GM12801 (cell line): ENCODE measurements at regions not wholly inside any gene's neighbourhood (a gene's known extent, or its start where the extent isn't known, plus 50 kb on each side); places are given as distances from the start of the nearest gene placed in this dataset.
A peak's percentile ranks its signal among the peaks of the same experiment; 100 is the strongest.

Experiments
- TF ChIP-seq, protein P1 (sequence below): IDR thresholded peaks from one replicate; pipeline ENCODE4 v1.5.1; 2011; ENCODE audit warnings: control low read depth; ENCODE audit not compliant: insufficient read length; ENCODE audit errors: extremely low read depth

DNA sequence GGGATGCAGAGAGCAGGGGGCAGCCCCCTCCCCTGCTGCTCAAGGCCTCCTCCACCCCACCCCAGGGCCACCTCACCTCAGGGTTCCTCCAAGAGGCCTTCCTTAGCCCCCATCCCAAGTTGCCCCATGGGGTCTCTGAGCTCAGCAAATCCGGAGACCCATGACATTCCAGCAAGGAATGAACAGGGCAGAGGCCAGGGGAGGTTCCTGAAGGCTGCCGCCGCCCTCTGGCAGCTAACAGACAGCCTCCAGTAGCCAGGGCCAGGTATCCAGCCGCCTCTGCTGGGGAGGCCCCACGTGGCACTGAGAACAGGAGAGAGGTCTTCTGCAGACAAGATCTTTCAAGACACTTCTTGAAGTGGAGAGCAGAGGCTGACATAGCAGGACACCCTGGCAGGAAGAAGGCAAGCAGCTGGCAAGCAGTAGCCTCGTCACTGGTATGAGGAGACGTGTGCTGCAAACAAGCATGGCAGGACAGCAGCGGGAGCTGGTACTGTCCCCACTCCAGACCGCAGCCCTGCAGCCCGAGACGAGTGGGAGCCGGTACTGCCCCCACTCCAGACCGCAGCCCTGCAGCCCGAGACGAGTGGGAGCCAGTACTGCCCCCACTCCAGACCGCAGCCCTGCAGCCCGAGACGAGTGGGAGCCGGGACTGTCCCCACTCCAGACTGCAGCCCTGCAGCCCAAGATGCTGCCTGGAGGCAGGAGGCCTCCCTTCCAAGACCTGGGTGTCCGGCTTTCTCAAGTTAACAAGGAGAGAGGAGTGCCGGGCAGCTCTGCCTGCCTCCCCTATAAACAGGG is 190.6 kb downstream of the IGLL1 start:
- TF ChIP-seq, protein P1, sequence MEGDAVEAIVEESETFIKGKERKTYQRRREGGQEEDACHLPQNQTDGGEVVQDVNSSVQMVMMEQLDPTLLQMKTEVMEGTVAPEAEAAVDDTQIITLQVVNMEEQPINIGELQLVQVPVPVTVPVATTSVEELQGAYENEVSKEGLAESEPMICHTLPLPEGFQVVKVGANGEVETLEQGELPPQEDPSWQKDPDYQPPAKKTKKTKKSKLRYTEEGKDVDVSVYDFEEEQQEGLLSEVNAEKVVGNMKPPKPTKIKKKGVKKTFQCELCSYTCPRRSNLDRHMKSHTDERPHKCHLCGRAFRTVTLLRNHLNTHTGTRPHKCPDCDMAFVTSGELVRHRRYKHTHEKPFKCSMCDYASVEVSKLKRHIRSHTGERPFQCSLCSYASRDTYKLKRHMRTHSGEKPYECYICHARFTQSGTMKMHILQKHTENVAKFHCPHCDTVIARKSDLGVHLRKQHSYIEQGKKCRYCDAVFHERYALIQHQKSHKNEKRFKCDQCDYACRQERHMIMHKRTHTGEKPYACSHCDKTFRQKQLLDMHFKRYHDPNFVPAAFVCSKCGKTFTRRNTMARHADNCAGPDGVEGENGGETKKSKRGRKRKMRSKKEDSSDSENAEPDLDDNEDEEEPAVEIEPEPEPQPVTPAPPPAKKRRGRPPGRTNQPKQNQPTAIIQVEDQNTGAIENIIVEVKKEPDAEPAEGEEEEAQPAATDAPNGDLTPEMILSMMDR: no peak

DNA sequence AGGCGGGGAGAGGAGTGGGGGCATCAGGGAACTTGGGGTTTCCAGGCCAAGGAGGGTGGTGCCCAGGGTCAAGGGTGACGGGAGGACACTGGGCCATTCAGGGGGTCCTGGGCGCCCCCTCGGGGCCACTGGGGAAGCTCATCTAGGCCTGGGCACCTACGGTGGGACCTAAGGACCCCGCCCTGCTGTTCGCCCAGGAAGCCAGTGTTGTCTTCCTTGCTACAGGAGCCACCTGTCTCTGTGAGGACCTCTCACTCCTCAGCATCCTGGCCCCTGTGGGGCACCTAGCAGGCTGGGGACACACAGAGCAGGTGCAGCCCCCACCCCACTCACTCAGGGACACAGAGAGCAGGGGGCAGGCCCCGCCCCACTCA is 191.6 kb downstream of the IGLL1 start:
- TF ChIP-seq, protein P1: no peak

GRCh38 chr22:23387827-23388516 is 192.1 kb downstream of the IGLL1 start:
- TF ChIP-seq, protein P1: no peak

GRCh38 chr22:23386822-23387580 is 193.1 kb downstream of the IGLL1 start:
- TF ChIP-seq, protein P1: no peak

- TF ChIP-seq, protein P1: peak; percentile 74
Observed at GRCh38 chr22:23385678-23386631, 194.1 kb downstream of the IGLL1 start.

DNA sequence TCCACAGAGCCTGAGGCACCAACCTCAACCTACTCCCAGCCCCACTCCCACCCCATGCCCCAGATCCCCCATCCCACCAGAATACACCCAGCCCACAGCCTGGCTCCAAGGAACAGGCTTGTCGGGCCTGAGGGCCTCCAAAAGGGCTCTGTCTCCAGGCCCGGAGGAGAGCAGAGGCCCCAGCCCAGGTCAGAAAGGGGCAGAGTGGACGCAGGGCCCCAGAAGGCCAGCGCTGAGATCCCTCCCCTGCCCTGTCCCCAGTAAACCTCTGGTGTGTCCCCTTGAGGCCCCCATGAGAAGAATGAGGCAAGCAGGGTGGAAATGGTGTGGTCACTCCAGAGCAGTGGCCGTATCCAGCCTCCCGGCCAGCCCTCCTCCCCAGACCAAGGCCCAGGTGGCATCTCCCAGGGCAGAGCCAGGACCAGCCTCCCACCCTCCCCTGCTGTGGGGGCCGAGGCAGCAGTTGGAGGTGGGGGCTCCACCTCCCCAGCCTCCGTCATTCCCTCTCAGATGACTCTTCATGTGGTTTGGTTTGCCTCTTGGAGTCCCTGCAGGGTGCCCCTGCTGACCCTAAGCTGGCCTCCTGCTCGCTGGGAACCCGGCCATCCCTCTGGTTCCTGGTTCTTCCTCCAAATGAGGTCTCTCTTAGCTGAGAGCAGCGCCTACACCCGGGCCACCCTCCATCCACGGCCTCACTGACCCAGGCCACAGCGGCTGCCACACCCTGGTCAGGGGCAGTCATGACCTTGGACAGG is 195.0 kb downstream of the IGLL1 start:
- TF ChIP-seq, protein P1: no peak
